ENCODE measurements at regions not wholly inside any gene's neighbourhood (a gene's known extent, or its start where the extent isn't known, plus 50 kb on each side); places are given as distances from the start of the nearest gene placed in this dataset.

- no peak for TF ChIP-seq POLR2AphosphoS5 (IDR thresholded peaks at IDR 0.05)
- TF ChIP-seq, protein P1, sequence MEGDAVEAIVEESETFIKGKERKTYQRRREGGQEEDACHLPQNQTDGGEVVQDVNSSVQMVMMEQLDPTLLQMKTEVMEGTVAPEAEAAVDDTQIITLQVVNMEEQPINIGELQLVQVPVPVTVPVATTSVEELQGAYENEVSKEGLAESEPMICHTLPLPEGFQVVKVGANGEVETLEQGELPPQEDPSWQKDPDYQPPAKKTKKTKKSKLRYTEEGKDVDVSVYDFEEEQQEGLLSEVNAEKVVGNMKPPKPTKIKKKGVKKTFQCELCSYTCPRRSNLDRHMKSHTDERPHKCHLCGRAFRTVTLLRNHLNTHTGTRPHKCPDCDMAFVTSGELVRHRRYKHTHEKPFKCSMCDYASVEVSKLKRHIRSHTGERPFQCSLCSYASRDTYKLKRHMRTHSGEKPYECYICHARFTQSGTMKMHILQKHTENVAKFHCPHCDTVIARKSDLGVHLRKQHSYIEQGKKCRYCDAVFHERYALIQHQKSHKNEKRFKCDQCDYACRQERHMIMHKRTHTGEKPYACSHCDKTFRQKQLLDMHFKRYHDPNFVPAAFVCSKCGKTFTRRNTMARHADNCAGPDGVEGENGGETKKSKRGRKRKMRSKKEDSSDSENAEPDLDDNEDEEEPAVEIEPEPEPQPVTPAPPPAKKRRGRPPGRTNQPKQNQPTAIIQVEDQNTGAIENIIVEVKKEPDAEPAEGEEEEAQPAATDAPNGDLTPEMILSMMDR (IDR thresholded peaks at IDR 0.05), result no peak
Measured at GRCh38 chrX:56462389-56462788, 101.0 kb upstream of the UBQLN2 start.
